ENCODE measurements at regions not wholly inside any gene's neighbourhood (a gene's known extent, or its start where the extent isn't known, plus 50 kb on each side); places are given as distances from the start of the nearest gene placed in this dataset.

DNA sequence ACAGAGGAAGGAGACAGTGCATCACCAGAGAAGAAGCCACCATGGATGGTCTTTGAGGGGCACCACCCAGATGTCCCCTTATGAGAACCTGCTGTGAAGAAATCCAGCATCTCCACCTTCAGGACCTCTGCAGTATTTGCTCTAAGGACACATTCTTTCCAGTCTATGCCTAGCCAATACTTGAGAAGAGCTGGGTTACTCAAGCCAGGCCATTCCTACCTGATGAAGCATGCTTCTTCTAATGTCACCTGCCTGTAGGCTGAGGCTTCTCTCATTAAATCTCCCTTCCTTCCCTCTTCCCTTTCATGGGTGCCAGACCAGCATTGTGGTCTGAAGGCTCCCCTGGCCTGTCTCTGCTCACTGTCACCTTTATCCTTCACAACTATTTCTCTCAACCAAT lies 654.5 kb upstream of the AUTS2 start:
- no peaks in the 10 kb centered on the region for H4K20me1 ChIP-seq (ENCODE audit: control insufficient read depth, insufficient read depth, low read depth, low read length)
- H3K4me1 ChIP-seq (ENCODE audit: control insufficient read depth, low read length): no peaks in the 10 kb centered on the region
- no peak overlapping the region for H3K4me3 ChIP-seq (ENCODE audit: low read length)
- H3K9me3 ChIP-seq (ENCODE audit: control insufficient read depth, insufficient read depth, low read length): no peaks in the 10 kb centered on the region
- H3K79me2 ChIP-seq (ENCODE audit: control insufficient read depth, low read length): no peaks in the 10 kb centered on the region
- no peaks in the 10 kb centered on the region for H3K9me2 ChIP-seq (replicated peaks; ENCODE audit: control insufficient read depth, low read length)
- TF ChIP-seq, protein P1, sequence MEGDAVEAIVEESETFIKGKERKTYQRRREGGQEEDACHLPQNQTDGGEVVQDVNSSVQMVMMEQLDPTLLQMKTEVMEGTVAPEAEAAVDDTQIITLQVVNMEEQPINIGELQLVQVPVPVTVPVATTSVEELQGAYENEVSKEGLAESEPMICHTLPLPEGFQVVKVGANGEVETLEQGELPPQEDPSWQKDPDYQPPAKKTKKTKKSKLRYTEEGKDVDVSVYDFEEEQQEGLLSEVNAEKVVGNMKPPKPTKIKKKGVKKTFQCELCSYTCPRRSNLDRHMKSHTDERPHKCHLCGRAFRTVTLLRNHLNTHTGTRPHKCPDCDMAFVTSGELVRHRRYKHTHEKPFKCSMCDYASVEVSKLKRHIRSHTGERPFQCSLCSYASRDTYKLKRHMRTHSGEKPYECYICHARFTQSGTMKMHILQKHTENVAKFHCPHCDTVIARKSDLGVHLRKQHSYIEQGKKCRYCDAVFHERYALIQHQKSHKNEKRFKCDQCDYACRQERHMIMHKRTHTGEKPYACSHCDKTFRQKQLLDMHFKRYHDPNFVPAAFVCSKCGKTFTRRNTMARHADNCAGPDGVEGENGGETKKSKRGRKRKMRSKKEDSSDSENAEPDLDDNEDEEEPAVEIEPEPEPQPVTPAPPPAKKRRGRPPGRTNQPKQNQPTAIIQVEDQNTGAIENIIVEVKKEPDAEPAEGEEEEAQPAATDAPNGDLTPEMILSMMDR (IDR thresholded peaks at IDR 0.05; ENCODE audit: low read depth, low read length, poor library complexity, severe bottlenecking): no peak
- no peak for TF ChIP-seq EZH2phosphoT487 (IDR thresholded peaks at IDR 0.05; ENCODE audit: borderline replicate concordance, low read length)
- H3F3A ChIP-seq (ENCODE audit: control insufficient read depth, insufficient read depth): no peaks in the 10 kb centered on the region
- H3K27me3 ChIP-seq (ENCODE audit: control insufficient read depth, low read length): no peaks in the 10 kb centered on the region
- H3K27ac ChIP-seq (ENCODE audit: low read depth, low read length): no peak overlapping the region
- no peak overlapping the region for H3K4me2 ChIP-seq (ENCODE audit: low read length)
- H3K36me3 ChIP-seq (ENCODE audit: control insufficient read depth, low read length): no peaks in the 10 kb centered on the region

DNA sequence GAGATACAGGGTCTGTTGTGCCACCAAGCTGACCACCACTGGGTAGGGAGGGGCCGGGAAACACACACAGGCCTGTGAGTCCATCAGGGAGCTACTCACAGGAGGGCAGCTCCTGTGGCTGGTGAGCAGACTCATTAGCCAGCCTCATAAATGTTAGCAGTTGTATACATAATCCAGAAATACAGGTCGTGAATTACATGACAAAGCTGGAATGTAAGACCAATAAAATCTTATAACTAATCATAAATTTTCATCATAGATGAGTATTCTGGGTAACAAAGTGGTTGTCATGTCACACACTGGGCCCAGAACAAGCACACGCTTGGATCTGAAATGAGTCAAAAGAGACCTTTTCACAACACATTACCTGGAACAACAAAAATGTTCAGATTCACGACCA lies 642.6 kb upstream of the AUTS2 start:
- Histone ChIP-seq H3K4me3 (ENCODE audit: low read length) (no peak overlapping the region), H3K27ac (ENCODE audit: low read depth, low read length) (no peak overlapping the region), H3K9me2 (replicated peaks; ENCODE audit: control insufficient read depth, low read length) (no peaks in the 10 kb centered on the region), H3K4me2 (ENCODE audit: low read length) (no peak overlapping the region), H3F3A (ENCODE audit: control insufficient read depth, insufficient read depth) (no peaks in the 10 kb centered on the region), H3K79me2 (ENCODE audit: control insufficient read depth, low read length) (no peaks in the 10 kb centered on the region), H3K36me3 (ENCODE audit: control insufficient read depth, low read length) (no peaks in the 10 kb centered on the region), H3K9me3 (ENCODE audit: control insufficient read depth, insufficient read depth, low read length) (no peaks in the 10 kb centered on the region), H3K4me1 (ENCODE audit: control insufficient read depth, low read length) (no peaks in the 10 kb centered on the region), H4K20me1 (ENCODE audit: control insufficient read depth, insufficient read depth, low read depth, low read length) (no peaks in the 10 kb centered on the region), H3K27me3 (ENCODE audit: control insufficient read depth, low read length) (no peaks in the 10 kb centered on the region)
- TF ChIP-seq, protein P1 (IDR thresholded peaks at IDR 0.05; ENCODE audit: low read depth, low read length, poor library complexity, severe bottlenecking): no peak
- no peak for TF ChIP-seq EZH2phosphoT487 (IDR thresholded peaks at IDR 0.05; ENCODE audit: borderline replicate concordance, low read length)

DNA sequence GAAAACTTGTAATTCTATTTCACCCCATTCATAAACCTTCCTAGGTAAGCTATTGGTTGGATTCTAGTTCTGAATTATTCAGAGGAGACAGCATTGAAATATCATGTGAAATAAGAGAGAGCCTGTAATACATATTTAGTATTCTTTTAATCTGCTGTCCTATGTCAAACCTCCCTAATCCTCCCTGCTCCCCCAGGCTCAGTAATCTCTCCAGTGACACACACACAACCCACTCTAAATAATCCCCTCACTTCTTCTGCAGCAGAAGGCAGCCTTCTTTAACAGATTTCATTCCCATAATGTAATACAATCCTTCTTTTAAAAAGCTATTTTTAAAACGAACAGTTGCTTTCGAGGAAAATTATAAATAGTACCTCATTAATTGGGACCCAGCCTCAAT lies 639.7 kb upstream of the AUTS2 start:
- H3K27me3 ChIP-seq (ENCODE audit: control insufficient read depth, low read length): no peaks in the 10 kb centered on the region
- no peaks in the 10 kb centered on the region for H3F3A ChIP-seq (ENCODE audit: control insufficient read depth, insufficient read depth)
- no peak overlapping the region for H3K4me3 ChIP-seq (ENCODE audit: low read length)
- no peaks in the 10 kb centered on the region for H3K4me1 ChIP-seq (ENCODE audit: control insufficient read depth, low read length)
- H3K79me2 ChIP-seq (ENCODE audit: control insufficient read depth, low read length): no peaks in the 10 kb centered on the region
- H3K27ac ChIP-seq (ENCODE audit: low read depth, low read length): no peak overlapping the region
- H4K20me1 ChIP-seq (ENCODE audit: control insufficient read depth, insufficient read depth, low read depth, low read length): no peaks in the 10 kb centered on the region
- H3K9me2 ChIP-seq (replicated peaks; ENCODE audit: control insufficient read depth, low read length): no peaks in the 10 kb centered on the region
- no peaks in the 10 kb centered on the region for H3K9me3 ChIP-seq (ENCODE audit: control insufficient read depth, insufficient read depth, low read length)
- H3K36me3 ChIP-seq (ENCODE audit: control insufficient read depth, low read length): no peaks in the 10 kb centered on the region
- TF ChIP-seq, protein P1 (IDR thresholded peaks at IDR 0.05; ENCODE audit: low read depth, low read length, poor library complexity, severe bottlenecking): no peak
- TF ChIP-seq EZH2phosphoT487 (IDR thresholded peaks at IDR 0.05; ENCODE audit: borderline replicate concordance, low read length): no peak
- no peak overlapping the region for H3K4me2 ChIP-seq (ENCODE audit: low read length)

DNA sequence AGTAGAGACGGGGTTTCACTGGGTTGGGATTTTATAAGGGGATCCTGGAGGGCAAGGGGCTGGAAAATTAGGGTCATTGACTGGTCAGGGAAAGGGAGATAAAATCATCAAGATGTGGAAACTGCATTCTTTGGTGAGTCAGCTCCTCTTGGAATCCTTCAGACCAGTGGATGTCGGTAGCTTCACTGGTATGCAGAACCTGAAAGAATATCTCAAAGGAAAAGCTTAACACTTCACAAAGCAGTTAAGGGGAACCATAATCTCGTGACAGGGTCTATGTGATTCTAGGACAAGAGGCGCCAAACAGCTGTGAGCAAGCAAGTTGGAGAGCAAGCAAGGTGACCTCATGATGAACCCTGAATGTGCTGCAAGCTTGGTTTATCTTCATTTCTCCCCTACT lies 634.7 kb upstream of the AUTS2 start:
- no peak overlapping the region for H3K4me2 ChIP-seq (ENCODE audit: low read length)

More for the DNA sequence above, 634.7 kb upstream of the AUTS2 start:
- Histone ChIP-seq H3K4me1 (ENCODE audit: control insufficient read depth, low read length) (no peaks in the 10 kb centered on the region), H3K27me3 (ENCODE audit: control insufficient read depth, low read length) (no peaks in the 10 kb centered on the region), H3K79me2 (ENCODE audit: control insufficient read depth, low read length) (no peaks in the 10 kb centered on the region), H3K36me3 (ENCODE audit: control insufficient read depth, low read length) (no peaks in the 10 kb centered on the region), H3K4me3 (ENCODE audit: low read length) (no peak overlapping the region), H3K9me2 (replicated peaks; ENCODE audit: control insufficient read depth, low read length) (no peaks in the 10 kb centered on the region), H3F3A (ENCODE audit: control insufficient read depth, insufficient read depth) (no peaks in the 10 kb centered on the region), H3K9me3 (ENCODE audit: control insufficient read depth, insufficient read depth, low read length) (no peaks in the 10 kb centered on the region), H4K20me1 (ENCODE audit: control insufficient read depth, insufficient read depth, low read depth, low read length) (no peaks in the 10 kb centered on the region), H3K27ac (ENCODE audit: low read depth, low read length) (no peak overlapping the region)
- TF ChIP-seq, protein P1 (IDR thresholded peaks at IDR 0.05; ENCODE audit: low read depth, low read length, poor library complexity, severe bottlenecking): no peak

All from DOHH2 (cell line).